ENCODE measurements at regions not wholly inside any gene's neighbourhood (a gene's known extent, or its start where the extent isn't known, plus 50 kb on each side); places are given as distances from the start of the nearest gene placed in this dataset.

GRCh38 chr20:24111858-24112257 is 123.3 kb upstream of the GGTLC1 start:
- no peak for TF ChIP-seq CTCF (conservative IDR thresholded peaks at IDR 0.05)

GRCh38 chr20:24109537-24109936 is 121.0 kb upstream of the GGTLC1 start:
- no peak overlapping the region for H3K27ac ChIP-seq
- no peak for TF ChIP-seq CTCF (conservative IDR thresholded peaks at IDR 0.05)

More at GRCh38 chr20:24111858-24112257, 123.3 kb upstream of the GGTLC1 start:
- no peak overlapping the region for H3K27ac ChIP-seq

- H3K27ac ChIP-seq = no peak overlapping the region
- TF ChIP-seq CTCF (conservative IDR thresholded peaks at IDR 0.05) = no peak
These were observed 120.4 kb upstream of the GGTLC1 start for GRCh38 chr20:24109008-24109407.

- no peak for TF ChIP-seq CTCF (conservative IDR thresholded peaks at IDR 0.05)
- H3K27ac ChIP-seq = no peak overlapping the region
These were observed 120.0 kb upstream of the GGTLC1 start for GRCh38 chr20:24108581-24108980.

GRCh38 chr20:24106801-24107445 is 118.3 kb upstream of the GGTLC1 start:
- H3K27ac ChIP-seq = no peak overlapping the region
- TF ChIP-seq CTCF (conservative IDR thresholded peaks at IDR 0.05) = no peak

GRCh38 chr20:24106150-24106800 is 117.7 kb upstream of the GGTLC1 start:
- no peak overlapping the region for H3K27ac ChIP-seq
- TF ChIP-seq CTCF (conservative IDR thresholded peaks at IDR 0.05) = no peak

- peak overlapping the region; percentile 36; the same call in 1 of the 2 replicates for H3K27ac ChIP-seq
- no peak for TF ChIP-seq CTCF (conservative IDR thresholded peaks at IDR 0.05)
These were observed 114.3 kb upstream of the GGTLC1 start for GRCh38 chr20:24102749-24103333.

Data from VCaP (cell line).